NCI-H748 (cell line): ENCODE measurements at regions not wholly inside any gene's neighbourhood (a gene's known extent, or its start where the extent isn't known, plus 50 kb on each side); places are given as distances from the start of the nearest gene placed in this dataset.
"Not testable (repeated sequence)": the region's sequence is repeated elsewhere in the genome, so short reads cannot be mapped to it uniquely, and the experiment has no call there.

ENCODE experiments used
- DNase-seq: peaks from one replicate; lab custom pipeline; 2025; ENCODE audit not compliant: unreplicated experiment; lab: John Stamatoyannopoulos, UW

DNA sequence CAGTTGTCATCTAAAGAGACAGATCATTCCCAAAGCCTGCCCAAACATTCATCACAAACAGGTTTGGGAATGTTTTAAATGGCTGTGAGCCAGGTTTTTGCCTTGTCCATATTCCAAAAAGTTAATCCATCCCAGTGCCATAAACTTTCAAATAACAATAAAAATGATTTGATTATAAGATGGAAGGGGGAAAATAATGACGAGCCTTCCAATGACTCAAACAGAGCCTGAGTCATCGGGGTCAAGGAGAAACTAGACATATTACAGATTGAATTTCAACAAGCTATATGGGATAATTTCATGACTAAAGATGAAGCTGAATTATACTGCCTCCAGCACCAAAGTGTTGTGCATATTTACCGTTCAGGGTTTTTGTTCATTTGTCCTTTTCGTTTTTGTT, 195.8 kb upstream of the PKN2 start:
- no peak for DNase-seq

DNA sequence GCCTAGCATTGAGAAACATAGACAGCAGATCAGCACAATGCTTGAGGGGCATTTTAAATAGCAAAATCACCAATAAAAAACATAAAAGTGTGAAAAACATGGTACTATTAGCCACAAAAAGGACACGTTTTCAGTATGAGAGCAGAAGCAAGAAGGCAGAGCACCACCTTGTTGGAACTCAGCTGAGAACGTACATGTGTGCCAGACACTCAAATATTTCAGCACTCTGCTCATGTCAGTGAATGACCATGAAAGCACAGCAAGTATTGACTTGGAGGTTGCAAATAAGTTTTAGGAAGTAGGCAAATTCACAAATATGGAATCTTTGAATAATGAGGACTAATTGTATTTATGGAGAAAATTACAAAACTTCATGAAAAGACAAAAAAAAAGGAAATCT, 193.4 kb upstream of the PKN2 start:
- no peak for DNase-seq

DNA sequence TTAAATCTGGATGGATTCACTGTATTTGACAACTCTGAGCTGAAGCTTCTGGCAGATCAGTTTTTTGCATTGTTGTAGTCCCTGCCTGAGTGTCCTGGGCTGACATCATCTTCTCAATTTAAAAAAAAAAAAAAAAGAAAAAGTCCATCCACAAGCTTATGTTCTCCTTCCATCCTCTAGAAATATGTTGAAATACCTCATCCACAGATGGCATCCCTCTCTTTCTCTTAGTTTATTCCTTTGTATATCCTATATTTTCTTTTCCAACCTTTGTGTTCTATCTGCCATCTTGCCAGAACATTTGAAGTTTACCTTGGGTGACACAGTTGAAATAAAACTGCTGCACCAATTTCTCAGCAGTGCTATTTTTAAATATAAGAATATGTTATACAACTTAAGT, 184.4 kb upstream of the PKN2 start:
- no peak for DNase-seq

DNA sequence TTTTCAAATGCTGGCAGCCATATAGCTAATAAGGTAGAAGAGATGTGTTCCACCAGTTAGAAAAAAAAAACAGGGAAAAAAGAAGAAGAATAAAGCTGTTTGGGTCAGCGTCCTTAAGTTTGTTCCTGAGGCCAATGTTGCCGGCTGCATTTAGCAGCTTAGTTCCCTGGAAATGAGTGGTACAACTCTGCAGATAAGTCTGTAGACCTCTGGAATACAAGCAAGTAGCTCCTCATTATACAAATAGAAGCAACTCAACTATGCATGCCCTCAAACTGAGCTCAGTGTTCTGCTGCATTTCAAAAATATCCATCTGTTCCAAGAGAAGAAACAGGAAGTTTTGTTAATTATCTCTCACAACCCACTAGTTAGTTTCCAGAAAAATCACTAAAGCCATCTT, 181.2 kb upstream of the PKN2 start:
- DNase-seq: no peak

DNA sequence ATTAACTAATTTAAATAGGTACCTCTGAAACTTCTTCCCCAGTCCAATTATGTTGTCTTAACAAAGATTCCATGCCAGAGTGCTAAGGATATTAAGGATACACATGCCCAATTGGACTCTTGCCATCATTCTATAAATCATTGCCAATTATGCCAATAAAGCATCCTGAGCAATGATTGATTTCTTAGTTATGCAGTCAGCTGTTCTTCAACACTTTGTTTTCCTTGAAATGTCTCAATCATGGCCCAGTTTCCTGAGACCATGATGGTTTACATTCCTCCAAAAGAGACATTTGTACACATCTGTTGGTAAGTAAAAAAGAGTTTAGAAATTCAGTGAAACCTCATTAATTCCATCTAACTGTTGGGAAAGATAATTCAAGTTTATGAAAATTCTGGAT, 180.4 kb upstream of the PKN2 start:
- DNase-seq: no peak

DNA sequence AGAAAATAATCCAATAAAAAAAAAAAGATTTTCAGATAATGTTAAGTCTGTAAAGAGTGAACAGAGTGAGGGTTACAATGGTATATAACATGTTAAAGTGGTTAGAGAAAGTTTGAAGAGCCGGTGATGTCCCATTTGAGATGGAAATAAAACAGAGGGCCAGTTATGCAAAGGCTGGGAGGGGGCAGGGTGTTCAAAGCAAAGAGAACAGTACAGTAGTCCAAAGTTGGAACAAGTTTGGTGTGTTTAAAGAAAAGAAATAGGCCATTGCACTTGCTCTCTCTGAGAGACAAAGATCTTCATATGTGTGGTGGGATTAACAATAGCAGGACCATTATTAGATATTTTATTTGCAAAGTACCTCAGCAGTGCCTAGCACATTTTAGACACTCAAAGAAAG, 179.5 kb upstream of the PKN2 start:
- DNase-seq: no peak

DNA sequence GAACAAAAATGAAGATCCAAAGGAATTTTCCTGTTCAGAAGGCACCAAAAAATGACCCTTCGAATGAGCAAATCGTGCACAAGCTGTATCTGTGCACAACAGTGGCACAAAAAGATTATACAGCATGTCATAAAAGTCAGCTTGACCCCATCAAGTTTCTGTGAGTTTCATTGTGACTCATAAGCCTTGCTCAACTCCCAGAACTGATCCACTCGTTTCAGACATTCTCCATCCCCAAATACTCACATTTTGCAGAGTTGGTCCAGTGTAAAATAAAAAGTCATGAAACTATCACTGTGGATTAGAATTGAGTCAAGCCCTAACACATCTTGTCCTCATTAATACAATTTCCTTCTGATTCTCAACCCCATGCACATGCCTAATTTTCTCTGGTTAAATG, 174.7 kb upstream of the PKN2 start:
- no peak for DNase-seq

DNA sequence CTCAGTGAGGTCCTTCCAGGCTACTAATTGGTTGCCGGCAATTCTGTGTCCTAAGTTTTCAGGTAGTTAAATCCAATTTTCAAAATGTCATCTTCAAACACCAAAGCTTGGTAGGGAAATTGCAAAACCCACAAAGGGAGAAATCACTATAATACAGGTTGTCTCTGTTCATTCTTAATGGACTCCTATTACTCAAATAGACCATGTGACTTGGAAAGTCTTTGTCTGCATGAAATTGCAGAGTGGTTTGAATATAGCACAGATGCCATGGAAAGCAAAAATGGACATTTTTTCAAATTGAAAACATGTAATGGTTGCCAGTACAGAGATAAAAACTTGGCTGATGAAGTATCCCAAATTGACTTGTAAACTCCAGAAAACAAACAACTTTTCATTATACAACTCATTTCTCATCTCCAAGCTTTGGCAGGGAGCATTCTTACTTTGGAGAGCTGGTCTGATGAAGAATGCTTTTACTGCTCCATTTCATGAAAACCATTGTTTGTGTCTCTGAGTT, 169.5 kb upstream of the PKN2 start:
- no peak for DNase-seq

DNA sequence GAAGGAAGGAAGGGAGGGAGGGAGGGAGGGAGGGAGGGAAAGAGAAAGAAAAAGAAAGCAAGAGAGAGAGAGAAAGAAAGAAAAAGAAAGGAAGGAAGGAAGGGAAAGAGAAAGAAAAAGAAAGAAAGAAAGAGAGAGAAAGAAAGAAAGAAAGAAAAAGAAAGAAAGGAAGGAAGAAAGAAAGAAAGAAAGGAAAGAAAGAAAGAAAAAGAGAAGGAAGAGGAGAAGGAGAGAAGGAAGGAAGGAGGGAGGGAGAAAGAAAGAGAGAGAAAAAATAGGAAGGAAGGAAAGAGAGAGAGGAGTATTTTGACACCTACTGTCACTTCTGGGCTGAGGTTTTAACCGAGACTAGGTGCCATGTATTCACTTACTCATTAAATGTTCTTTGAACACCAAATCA, 166.6 kb upstream of the PKN2 start:
- DNase-seq: not testable (repeated sequence)

DNA sequence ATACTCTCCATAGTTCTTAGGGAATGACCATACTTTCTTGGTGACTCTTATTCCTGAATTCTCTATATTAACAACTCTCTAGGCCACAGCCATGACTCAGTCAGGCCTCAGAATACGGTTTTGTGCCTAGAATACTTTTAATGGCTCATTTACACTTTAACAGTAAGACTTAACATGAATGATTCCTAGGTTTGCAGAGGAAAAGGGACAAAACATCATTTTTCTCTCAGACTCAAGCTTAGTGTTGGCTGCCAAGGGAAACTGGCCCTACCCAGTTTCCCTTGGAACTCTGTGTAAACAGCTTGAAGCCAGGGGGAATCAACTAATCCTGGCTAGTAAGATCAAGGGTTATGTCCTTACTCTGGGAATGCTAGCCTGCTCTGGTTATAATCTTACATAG, 164.9 kb upstream of the PKN2 start:
- no peak for DNase-seq

DNA sequence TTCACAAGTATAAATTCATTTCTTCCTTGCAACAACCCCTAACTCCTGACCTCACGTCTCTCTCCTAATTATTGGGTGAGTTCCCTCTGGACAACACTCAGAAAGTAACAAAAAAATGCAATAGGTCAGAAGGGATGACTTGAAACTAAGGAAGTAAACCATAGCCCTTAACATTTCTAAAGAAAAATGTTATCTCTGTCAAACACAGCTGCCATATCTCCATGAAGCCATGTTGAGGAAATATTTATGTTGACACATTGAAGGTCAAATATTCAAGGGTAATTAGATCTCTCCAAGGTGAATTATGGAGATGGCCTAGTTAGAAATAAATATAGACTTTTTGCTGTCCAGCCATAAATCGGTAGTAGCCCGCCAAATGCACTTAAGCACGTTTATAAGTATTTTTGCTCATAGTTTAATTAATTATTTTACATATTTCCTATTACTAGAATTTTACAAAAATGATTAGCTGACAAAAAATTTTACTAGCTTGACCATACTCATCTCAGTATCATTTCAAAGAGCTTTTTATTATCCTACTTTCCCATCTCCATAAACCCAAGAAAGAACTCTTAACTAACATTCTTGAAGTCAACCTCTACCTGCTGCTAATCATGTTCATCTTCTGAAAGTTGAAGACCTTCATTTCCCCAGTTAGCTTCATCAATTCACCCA, 160.1 kb upstream of the PKN2 start:
- no peak for DNase-seq

DNA sequence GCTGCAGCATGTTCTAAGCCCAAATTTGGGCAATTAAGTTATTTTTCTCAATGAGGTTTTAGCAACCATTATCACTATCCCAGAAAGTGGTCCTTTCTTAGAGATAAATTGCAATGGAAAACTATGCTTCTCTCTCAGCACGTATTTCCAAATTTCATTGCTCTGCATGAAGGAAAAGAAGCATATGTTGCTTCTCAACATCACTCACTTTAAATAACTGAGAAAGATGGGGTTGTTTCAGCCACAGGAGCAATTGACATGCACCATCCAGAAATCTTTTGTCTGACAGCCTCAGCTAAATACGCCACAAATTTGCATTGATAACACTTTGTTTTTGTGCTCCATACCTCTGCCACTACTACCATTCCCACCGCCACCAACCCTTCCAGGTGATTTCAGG, 157.6 kb upstream of the PKN2 start:
- no peak for DNase-seq

DNA sequence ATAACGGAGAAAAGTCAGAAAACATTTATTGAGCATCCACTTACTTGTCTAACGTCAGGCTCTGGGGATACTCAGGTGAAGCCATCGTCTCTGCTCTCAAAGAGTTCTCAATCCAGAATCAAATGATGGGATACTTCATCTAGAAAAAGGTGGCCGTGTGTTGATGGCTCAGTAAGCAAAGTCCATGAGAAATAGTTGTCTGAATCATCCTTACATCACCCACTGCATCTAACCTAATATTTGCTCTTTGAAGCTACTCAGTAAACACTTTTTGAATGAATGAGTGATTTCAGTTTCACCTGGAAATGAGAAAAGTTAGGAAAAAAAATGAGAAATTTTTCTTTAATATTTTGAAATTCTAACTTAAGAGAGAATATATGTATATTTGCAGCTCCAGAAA, 155.3 kb upstream of the PKN2 start:
- no peak for DNase-seq

DNA sequence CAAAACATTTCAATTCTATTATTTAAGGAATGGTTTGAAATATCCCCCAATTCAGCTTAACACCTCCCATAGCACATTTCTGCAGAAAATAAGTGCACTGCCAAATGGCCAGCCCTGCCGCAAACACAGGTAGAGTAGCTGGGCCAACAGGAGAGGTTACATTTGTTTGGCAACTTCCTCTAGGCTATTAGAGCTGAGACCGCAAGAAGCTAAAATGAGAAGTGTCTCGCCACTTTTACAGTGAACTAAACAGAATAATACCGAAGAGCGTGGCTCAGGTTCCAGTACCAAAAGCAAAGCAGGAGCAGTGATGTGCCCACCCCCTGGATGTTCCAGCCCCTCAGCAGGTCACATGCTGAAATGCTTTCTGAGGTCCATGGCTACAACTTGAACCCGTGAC, 154.5 kb upstream of the PKN2 start:
- DNase-seq: no peak

DNA sequence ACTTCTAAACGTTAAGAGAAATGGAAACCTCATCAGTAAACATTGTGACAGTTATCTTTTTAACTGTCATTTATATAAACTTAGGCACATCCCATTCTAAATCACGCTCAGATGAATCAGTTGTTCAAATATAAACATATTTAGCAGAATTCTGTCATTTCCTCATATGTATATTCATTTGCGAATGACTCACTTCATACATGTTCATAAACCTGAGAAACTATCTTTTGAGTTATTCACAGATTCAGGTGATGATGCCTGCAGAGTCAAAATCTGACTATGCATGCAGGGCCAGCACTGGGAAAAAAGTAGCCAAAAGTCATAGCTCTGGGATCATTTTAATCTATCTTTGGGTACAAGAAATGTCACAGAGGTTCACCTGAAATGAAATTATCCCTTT, 153.8 kb upstream of the PKN2 start:
- no peak for DNase-seq

DNA sequence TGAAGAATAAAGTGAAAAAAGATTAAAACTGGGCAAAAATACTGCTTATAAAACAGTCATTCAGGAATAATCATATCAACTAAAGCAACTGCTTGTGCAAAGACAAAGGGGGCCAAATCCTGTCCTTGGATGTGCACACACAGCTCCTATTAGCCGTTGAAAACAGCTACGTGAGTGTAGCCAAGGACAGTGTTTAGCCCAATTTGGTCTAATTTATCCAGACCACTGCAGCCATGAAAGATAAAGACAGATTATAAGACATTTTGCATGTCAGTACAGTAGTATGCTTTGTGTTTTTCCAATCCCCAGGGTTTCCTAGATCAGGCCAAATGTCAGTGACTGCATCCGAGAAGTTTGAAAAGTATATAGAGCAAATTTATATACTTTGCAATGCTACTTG, 146.3 kb upstream of the PKN2 start:
- DNase-seq: no peak

DNA sequence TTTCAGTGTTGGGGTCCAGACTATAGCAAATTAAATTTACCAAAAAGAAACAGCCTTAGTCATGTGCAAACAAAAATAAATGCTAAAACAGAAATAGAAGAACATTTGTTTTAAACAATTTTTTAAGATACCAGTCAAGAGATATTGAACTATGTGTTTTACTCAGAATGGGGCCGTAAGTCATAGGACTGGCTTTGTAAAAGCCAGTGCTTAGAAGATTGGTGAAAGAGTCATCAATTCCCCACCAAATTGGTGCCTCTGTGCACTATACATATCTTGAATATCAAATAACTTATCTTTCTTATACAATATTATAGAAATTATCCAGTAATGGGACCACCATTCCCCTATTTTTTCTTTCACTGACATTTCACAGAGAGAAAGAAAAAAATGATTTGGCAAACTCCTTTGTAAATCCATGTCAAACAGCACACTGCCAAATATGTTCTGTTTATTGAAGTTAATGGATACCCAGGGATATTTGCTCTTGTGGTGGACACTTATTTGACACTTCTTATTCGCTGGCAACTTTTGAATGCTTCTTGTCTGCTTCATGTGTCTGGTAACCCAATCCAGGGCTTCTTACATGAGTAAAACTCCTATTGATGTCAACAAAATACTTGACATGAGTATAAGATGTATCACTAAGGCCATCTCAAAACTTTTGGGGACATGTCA, 145.7 kb upstream of the PKN2 start:
- DNase-seq: no peak

DNA sequence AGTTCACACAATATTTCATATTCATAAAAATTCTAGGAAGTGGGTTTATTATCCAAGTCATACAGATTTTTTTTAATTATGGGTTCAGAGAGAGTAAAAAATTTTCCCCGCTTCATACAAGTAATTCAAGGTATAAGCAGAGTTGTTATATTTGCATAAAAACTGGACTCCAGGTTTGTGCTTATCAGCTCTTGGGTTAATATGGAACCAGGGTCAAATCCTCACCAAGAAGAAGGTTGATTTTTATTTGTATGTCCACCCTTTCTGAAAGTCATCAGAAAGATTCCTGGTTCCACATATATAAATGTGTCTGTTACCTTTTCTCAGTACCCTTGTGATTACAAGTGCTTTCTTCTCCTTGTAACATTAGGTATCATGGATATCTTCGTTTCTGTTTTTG, 143.8 kb upstream of the PKN2 start:
- no peak for DNase-seq

DNA sequence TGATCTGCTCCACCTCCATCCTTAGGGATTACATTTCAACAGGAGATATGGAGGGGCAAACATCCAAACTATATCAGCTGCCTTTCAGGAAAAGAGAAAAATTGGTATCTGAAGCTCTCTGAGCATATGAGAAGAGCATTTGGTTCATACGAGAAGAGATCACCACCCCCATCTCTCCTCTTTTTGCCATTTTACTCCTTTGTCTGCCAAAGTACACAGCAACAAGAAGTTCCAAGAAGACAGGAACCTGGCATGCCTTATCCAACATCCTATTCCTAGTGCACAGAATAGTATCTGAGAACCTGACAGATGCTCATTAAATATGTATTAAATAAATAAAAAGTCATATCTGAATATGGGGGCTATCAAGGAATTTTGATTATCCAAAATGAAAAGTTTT, 142.5 kb upstream of the PKN2 start:
- DNase-seq: no peak

DNA sequence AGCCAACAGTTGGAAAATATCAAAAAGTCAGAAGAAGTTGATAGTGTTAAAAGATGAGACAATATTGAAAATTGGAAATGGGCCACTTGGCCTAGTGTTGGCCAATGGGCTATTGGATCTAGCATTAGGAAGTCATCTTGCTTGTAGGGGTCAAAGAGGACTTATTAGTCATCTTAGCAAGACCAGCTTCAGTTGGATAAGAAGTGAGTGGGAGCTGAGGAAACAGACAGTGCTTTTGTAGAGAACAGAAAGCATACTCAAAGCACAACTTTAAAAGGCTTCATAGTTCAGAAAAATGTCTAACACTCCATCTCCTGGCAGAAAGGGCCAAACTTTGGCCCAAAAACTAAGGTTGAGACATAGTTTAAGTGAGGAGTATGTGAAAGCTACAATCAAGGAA, 139.9 kb upstream of the PKN2 start:
- DNase-seq: no peak

DNA sequence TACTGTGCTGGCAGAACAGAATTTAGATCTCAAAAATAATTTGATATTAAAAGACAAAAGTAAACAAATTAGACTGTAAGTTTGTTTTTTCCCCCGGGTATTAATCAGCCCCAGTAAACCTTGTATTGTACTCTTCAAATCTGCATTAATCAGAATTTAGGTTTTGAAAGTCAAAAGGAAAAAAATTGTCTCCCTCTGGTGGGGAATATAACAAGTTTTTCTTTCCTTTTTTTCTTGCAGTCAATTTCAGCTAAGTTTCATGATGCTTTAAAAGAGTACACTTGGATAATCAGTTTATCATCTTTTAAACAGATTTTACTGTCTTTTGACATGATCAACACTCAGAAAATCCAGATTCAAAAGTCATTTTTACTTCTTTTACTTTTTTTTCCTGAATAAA, 134.5 kb upstream of the PKN2 start:
- DNase-seq: no peak

DNA sequence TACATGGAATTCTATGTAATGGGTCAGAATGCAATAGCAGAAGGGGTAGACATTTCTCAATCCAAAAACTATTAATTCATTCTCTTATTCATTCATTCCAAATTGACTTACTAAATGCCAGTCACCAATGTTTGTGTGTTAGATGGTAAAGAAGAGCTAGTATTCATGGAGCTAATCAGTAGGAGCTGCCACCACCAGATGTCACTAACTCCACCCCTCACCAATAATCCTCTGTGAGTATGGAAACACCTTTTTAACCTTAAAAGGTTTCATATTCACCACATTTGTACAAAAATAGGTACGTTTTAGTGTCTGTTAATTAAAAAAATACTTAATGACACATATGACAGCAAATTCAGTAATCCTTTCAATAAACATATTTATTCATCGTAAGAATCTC, 131.8 kb upstream of the PKN2 start:
- no peak for DNase-seq

DNA sequence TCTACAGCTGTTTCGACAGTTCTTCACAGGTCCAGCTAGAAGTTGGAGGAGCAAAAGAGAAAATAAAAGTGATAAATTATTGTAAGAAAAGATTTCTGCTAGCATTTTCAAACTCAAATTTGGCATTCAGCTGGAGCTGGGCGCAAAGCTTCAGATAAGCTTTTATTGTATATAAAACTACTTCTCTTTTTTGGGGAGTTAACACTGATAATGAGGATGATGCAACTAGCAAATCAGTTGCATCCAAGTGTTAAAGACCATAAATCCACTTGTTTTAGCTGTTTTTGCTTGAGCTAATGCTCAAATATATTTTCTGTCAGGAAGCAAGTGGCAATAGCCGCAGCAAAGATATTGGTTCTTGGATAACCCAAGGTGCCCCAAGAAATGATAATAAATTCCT, 127.1 kb upstream of the PKN2 start:
- DNase-seq: no peak
